ENCODE measurements at regions not wholly inside any gene's neighbourhood (a gene's known extent, or its start where the extent isn't known, plus 50 kb on each side); places are given as distances from the start of the nearest gene placed in this dataset.

GRCh38 chr17:79365836-79366770, 244.7 kb downstream of the RBFOX3 start:
- no peak for DNase-seq

- no peak for DNase-seq
Observed at GRCh38 chr17:79365351-79365750, 245.5 kb downstream of the RBFOX3 start.

GRCh38 chr17:79364315-79365094, 246.3 kb downstream of the RBFOX3 start:
- DNase-seq: no peak

- DNase-seq: no peak
Observed at GRCh38 chr17:79363552-79364275, 247.1 kb downstream of the RBFOX3 start.

GRCh38 chr17:79362772-79363305, 248.0 kb downstream of the RBFOX3 start:
- DNase-seq: no peak

- no peak for DNase-seq
Observed at GRCh38 chr17:79361873-79362771, 248.7 kb downstream of the RBFOX3 start.

GRCh38 chr17:79361221-79361734, 249.6 kb downstream of the RBFOX3 start:
- no peak for DNase-seq

GRCh38 chr17:79360196-79360595, 250.7 kb downstream of the RBFOX3 start:
- DNase-seq: no peak

- DNase-seq: no peak
Observed at GRCh38 chr17:79356839-79357447, 253.9 kb downstream of the RBFOX3 start.

GRCh38 chr17:79355165-79355564, 255.7 kb downstream of the RBFOX3 start:
- no peak for DNase-seq

- DNase-seq: no peak
Observed at GRCh38 chr17:79354173-79354820, 256.6 kb downstream of the RBFOX3 start.

- no peak for DNase-seq
Observed at GRCh38 chr17:79353548-79353947, 257.3 kb downstream of the RBFOX3 start.

- no peak for DNase-seq
Observed at GRCh38 chr17:79353016-79353415, 257.8 kb downstream of the RBFOX3 start.

GRCh38 chr17:79350533-79350932, 260.3 kb downstream of the RBFOX3 start:
- DNase-seq: no peak

- no peak for DNase-seq
Observed at GRCh38 chr17:79349506-79350400, 261.1 kb downstream of the RBFOX3 start.

- DNase-seq: no peak
Observed at GRCh38 chr17:79342376-79342775, 267.8 kb downstream of the ENGASE start.

GRCh38 chr17:79341816-79342215, 267.2 kb downstream of the ENGASE start:
- no peak for DNase-seq

GRCh38 chr17:79341222-79341780, 266.7 kb downstream of the ENGASE start:
- DNase-seq: no peak

Data from occipital lobe (tissue), 1 donor.